GM12878 (cell line): ENCODE measurements at regions not wholly inside any gene's neighbourhood (a gene's known extent, or its start where the extent isn't known, plus 50 kb on each side); places are given as distances from the start of the nearest gene placed in this dataset.

Experiments
- CHD4 ChIP-seq: fragments of 200-600 bp; sonication (generic); IDR thresholded peaks from 2 replicates; pipeline ENCODE4 v1.6.1; 2016; ENCODE audit warnings: mild to moderate bottlenecking
- CTCF ChIP-seq, 3 experiments: IDR thresholded peaks in 2 of 3; conservative IDR thresholded peaks in 1 of 3; 2 replicates each; pipeline ENCODE4 v1.5.1; 2011; ENCODE audit warnings: low read depth in 3 of 3, low read length in 3 of 3, mild to moderate bottlenecking in 3 of 3, control low read depth in 2 of 3, moderate library complexity in 2 of 3, inconsistent platforms in 1 of 3, mixed read lengths in 1 of 3; ENCODE audit not compliant: control insufficient read depth in 2 of 3, insufficient read depth in 1 of 3; ENCODE audit errors: extremely low read depth in 1 of 3
- EP300 ChIP-seq, 2 experiments: fragments of 150-350 bp in 1 of 2; IDR thresholded peaks; 2 replicates each; pipeline ENCODE4 v1.6.1; 2011 to 2012; ENCODE audit warnings: low read depth in 2 of 2, low read length in 2 of 2, borderline replicate concordance in 1 of 2, improper control_type of control experiment in 1 of 2, inconsistent platforms in 1 of 2; ENCODE audit not compliant: control insufficient read depth in 1 of 2
- POLR2A ChIP-seq: IDR thresholded peaks from 2 replicates; pipeline ENCODE4 v1.6.1; 2011; ENCODE audit warnings: low read depth, mild to moderate bottlenecking, low read length
- POLR2AphosphoS5 ChIP-seq: IDR thresholded peaks from 2 replicates; pipeline ENCODE4 v1.6.1; 2011; ENCODE audit warnings: mild to moderate bottlenecking, low read length, inconsistent platforms
- SIN3A ChIP-seq: IDR thresholded peaks from 2 replicates; pipeline ENCODE4 v1.6.1; 2012; ENCODE audit warnings: low read depth, low read length, improper control_type of control experiment
- TAF1 ChIP-seq: IDR thresholded peaks from 2 replicates; pipeline ENCODE4 v1.6.1; 2011; ENCODE audit warnings: mild to moderate bottlenecking, low read depth, low read length, borderline replicate concordance
- ZBTB33 ChIP-seq: fragments of 450-650 bp; IDR thresholded peaks from 2 replicates; pipeline ENCODE4 v1.6.1; 2017; ENCODE audit warnings: mild to moderate bottlenecking
- TF ChIP-seq, protein P1 (sequence below): IDR thresholded peaks from 2 replicates; pipeline ENCODE4 v1.6.1; 2011; ENCODE audit warnings: mild to moderate bottlenecking, low read depth, low read length, moderate library complexity; ENCODE audit not compliant: insufficient replicate concordance
- TF ChIP-seq, protein P2 (sequence below): IDR thresholded peaks from 2 replicates; pipeline ENCODE4 v1.6.1; 2012; ENCODE audit warnings: mild to moderate bottlenecking, low read depth, low read length
- TF ChIP-seq, protein P3 (sequence below): IDR thresholded peaks from 2 replicates; pipeline ENCODE4 v1.6.1; 2012; ENCODE audit warnings: low read depth, low read length, improper control_type of control experiment

DNA sequence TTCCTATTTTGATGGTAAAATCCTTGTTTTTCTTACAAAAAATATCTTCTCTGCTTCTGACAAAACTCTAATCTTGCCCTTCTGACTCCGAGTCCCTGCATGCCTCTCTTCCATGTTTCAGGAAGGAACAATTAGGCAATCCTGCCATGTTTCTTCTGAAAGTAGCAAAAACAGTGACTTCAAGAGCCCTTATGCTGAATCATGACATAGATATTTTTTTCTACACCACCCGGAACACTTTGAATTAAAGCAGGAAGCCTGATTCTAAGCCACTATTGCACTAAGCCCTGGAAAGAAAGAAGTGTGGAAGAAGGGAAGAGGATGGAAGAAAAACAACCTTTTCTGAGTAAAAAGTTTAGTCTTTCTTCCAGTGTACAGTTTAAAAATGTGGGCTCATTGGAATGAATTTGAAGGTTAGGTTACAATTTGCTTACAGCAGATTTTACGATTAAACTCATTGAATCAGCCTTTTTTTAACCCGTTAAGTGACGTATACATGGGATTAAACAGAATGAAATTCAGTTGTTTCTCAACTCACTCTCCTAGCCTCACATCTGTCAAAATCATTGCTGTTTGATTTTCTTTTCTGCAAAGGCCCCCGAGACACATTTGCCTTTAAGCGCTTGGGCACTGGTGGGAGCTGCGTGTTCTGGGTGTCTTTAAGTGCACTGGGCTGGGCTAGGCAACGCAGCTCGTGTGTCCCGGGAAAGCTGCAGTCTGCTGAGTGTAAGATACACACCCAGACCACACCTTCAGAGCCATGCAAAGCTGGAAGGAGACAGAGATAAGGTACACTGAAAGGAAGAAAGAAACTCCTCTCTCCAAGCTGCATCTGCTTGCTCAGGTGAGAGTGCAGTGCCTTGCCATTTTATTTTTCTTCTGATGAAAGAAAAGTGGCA is 159.4 kb upstream of the CITED2 start:
- no peak for TF ChIP-seq SIN3A
- TF ChIP-seq CHD4: no peak
- no peak for TF ChIP-seq POLR2AphosphoS5
- no peak for TF ChIP-seq POLR2A
- no peak for TF ChIP-seq CTCF (IDR thresholded peaks at IDR 0.05 in 2 of 3, conservative IDR thresholded peaks at IDR 0.05 in 1 of 3; ENCODE audit: control insufficient read depth in 2 of 3, extremely low read depth in 1 of 3, insufficient read depth in 1 of 3, low read depth in 3 of 3, low read length in 3 of 3)
- TF ChIP-seq, protein P1, sequence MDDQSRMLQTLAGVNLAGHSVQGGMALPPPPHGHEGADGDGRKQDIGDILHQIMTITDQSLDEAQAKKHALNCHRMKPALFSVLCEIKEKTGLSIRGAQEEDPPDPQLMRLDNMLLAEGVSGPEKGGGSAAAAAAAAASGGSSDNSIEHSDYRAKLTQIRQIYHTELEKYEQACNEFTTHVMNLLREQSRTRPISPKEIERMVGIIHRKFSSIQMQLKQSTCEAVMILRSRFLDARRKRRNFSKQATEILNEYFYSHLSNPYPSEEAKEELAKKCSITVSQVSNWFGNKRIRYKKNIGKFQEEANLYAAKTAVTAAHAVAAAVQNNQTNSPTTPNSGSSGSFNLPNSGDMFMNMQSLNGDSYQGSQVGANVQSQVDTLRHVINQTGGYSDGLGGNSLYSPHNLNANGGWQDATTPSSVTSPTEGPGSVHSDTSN: no peak
- TF ChIP-seq TAF1: no peak
- TF ChIP-seq ZBTB33: no peak
- TF ChIP-seq, protein P2, sequence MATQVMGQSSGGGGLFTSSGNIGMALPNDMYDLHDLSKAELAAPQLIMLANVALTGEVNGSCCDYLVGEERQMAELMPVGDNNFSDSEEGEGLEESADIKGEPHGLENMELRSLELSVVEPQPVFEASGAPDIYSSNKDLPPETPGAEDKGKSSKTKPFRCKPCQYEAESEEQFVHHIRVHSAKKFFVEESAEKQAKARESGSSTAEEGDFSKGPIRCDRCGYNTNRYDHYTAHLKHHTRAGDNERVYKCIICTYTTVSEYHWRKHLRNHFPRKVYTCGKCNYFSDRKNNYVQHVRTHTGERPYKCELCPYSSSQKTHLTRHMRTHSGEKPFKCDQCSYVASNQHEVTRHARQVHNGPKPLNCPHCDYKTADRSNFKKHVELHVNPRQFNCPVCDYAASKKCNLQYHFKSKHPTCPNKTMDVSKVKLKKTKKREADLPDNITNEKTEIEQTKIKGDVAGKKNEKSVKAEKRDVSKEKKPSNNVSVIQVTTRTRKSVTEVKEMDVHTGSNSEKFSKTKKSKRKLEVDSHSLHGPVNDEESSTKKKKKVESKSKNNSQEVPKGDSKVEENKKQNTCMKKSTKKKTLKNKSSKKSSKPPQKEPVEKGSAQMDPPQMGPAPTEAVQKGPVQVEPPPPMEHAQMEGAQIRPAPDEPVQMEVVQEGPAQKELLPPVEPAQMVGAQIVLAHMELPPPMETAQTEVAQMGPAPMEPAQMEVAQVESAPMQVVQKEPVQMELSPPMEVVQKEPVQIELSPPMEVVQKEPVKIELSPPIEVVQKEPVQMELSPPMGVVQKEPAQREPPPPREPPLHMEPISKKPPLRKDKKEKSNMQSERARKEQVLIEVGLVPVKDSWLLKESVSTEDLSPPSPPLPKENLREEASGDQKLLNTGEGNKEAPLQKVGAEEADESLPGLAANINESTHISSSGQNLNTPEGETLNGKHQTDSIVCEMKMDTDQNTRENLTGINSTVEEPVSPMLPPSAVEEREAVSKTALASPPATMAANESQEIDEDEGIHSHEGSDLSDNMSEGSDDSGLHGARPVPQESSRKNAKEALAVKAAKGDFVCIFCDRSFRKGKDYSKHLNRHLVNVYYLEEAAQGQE: no peak
- TF ChIP-seq, protein P3, sequence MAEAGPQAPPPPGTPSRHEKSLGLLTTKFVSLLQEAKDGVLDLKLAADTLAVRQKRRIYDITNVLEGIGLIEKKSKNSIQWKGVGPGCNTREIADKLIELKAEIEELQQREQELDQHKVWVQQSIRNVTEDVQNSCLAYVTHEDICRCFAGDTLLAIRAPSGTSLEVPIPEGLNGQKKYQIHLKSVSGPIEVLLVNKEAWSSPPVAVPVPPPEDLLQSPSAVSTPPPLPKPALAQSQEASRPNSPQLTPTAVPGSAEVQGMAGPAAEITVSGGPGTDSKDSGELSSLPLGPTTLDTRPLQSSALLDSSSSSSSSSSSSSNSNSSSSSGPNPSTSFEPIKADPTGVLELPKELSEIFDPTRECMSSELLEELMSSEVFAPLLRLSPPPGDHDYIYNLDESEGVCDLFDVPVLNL: no peak
- TF ChIP-seq EP300 (IDR thresholded peaks at IDR 0.05; ENCODE audit: borderline replicate concordance in 1 of 2, control insufficient read depth in 1 of 2, low read depth in 2 of 2, low read length in 2 of 2): no peak
